GM10248 (cell line): ENCODE measurements at regions not wholly inside any gene's neighbourhood (a gene's known extent, or its start where the extent isn't known, plus 50 kb on each side); places are given as distances from the start of the nearest gene placed in this dataset.

Experiments used
- CTCF ChIA-PET: fragments of 300-600 bp; sonication (Branson Sonifier 250); formaldehyde crosslinking; extraction: SDS; loops from one replicate; lab custom pipeline; 2021; ENCODE audit warnings: antibody characterized with exemption; lab: Yijun Ruan, JAX
- POLR2A ChIA-PET: fragments of 350-650 bp; sonication (Branson Sonifier 250); formaldehyde crosslinking; extraction: SDS; loops from one replicate; lab custom pipeline; 2020; ENCODE audit warnings: antibody characterized with exemption; lab: Yijun Ruan, JAX
- DNase-seq: peaks from one replicate; pipeline ENCODE4 v3.0.0; 2012; ENCODE audit errors: extremely low spot score
- CTCF ChIP-seq: IDR thresholded peaks from 2 replicates; pipeline ENCODE4 v1.5.1; 2012; ENCODE audit warnings: mild to moderate bottlenecking, low read depth; ENCODE audit errors: extremely low read depth, missing control alignments, control extremely low read depth

- DNase-seq: no peak
- POLR2A ChIA-PET: no interaction called here
- CTCF ChIA-PET: interaction anchor here (0.9 to 1.9 kb wide), 2 partner anchors 118 to 182 kb away, joined by 3 to 4 read pairs; no protein-coding TSS in a partner anchor
- TF ChIP-seq CTCF: no peak
Observed at GRCh38 chr1:34412598-34413370, 236.1 kb downstream of the C1orf94 start.

GRCh38 chr1:34415140-34415539 lies 238.4 kb downstream of the C1orf94 start:
- POLR2A ChIA-PET: interaction anchor here (0.5 kb wide), 1 partner anchor 825 kb away, joined by 5 read pairs; no protein-coding TSS in a partner anchor
- no peak for DNase-seq
- no peak for TF ChIP-seq CTCF
- CTCF ChIA-PET: interaction anchor here (0.8 kb wide), 1 partner anchor 45 kb away, joined by 3 read pairs; no protein-coding TSS in a partner anchor

GRCh38 chr1:34418166-34418565 lies 241.5 kb downstream of the C1orf94 start:
- DNase-seq: no peak
- TF ChIP-seq CTCF: no peak
- ChIA-PET POLR2A (no interaction called here), CTCF (interaction anchor here (1.1 to 1.4 kb wide), 3 partner anchors 11 to 42 kb away, joined by 3 to 4 read pairs (median 3); no protein-coding TSS in a partner anchor)

GRCh38 chr1:34419663-34420136 lies 243.0 kb downstream of the C1orf94 start:
- ChIA-PET POLR2A (no interaction called here), CTCF (interaction anchor here (1.0 kb wide), 1 partner anchor 9 kb away, joined by 3 read pairs; no protein-coding TSS in a partner anchor)
- no peak for DNase-seq
- TF ChIP-seq CTCF: no peak

GRCh38 chr1:34425046-34425445 lies 248.3 kb downstream of the C1orf94 start:
- DNase-seq: no peak
- ChIA-PET CTCF (no interaction called here), POLR2A (no interaction called here)
- no peak for TF ChIP-seq CTCF

GRCh38 chr1:34425785-34426184 lies 249.1 kb downstream of the C1orf94 start:
- TF ChIP-seq CTCF: no peak
- CTCF ChIA-PET: no interaction called here
- DNase-seq: no peak
- POLR2A ChIA-PET: no interaction called here
